ENCODE measurements at regions not wholly inside any gene's neighbourhood (a gene's known extent, or its start where the extent isn't known, plus 50 kb on each side); places are given as distances from the start of the nearest gene placed in this dataset.

DNA sequence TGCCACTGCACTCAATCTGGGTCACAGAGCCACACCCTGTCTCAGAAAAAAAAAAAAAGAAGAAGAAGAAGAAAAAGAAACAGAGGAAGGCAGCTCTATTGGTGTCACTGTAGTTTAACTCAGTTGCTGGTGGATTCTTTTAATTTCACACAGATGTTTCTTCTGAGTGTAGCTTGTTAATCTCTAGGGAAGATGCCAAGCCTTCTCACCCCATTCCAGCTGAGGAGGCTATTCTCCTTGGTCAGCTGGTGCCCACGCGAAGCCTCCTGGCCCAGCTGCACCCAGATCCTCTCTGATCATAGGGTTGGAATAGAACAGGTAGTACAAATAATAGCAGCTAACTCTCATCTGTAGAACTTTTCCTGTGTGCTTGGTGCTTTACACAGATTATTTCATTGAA, 113.8 kb upstream of the SPRY4 start:
- H3K9me3 ChIP-seq (ENCODE audit: low read length): no peaks in the 10 kb centered on the region
- peaks cover 40% of the 10 kb centered on the region for H3K4me1 ChIP-seq (ENCODE audit: insufficient read depth, low read length)
- no peak overlapping the region for H3K4me3 ChIP-seq (replicated peaks in 1 of 3; ENCODE audit: insufficient read depth in 1 of 3, low read depth in 2 of 3, low read length in 3 of 3)
- no peaks in the 10 kb centered on the region for H3K36me3 ChIP-seq (replicated peaks in 1 of 2; ENCODE audit: control insufficient read depth in 1 of 2, insufficient read depth in 2 of 2, low read length in 2 of 2)
- H4K20me1 ChIP-seq (ENCODE audit: insufficient read depth, low read length): no peaks in the 10 kb centered on the region
- ChIA-PET POLR2A (no interaction called here), CTCF (ENCODE audit: low intra/inter-chr PET ratio, low total read pairs) (no interaction called here)
- ATAC-seq (no peak), DNase-seq (ENCODE audit: low spot score) (no peak), FAIRE-seq (no peak)
- H3K9ac ChIP-seq (ENCODE audit: insufficient read depth, low read depth, low read length): no peak overlapping the region
- intact Hi-C loops (cut with micrococcal nuclease; ENCODE audit: unreplicated experiment) (no loop called here), in situ Hi-C loops (cut with HindIII; ENCODE audit: extremely low pct_ligation_motif_present, low pct_unique_long_range_greater_than_20kb) (no loop called here)
- H3K27ac ChIP-seq (ENCODE audit: extremely low read length, insufficient read depth, low read length): no peak overlapping the region
- H2AFZ ChIP-seq (ENCODE audit: low read length): no peak overlapping the region
- BruUV-seq (replicated peaks): no TSS peak
- H3K4me2 ChIP-seq (ENCODE audit: low read depth, low read length): no peak overlapping the region
- no peaks in the 10 kb centered on the region for H3K79me2 ChIP-seq (ENCODE audit: insufficient read depth, low read length)
- 95% methylated on average over 2 of the region's 2 CpGs for whole genome bisulfite sequencing (ENCODE audit: low lambda C conversion rate)
- H3K27me3 ChIP-seq (ENCODE audit: control insufficient read depth in 1 of 2, insufficient read depth in 2 of 2, low read length in 2 of 2): no peaks in the 10 kb centered on the region
- TF ChIP-seq, protein P1, sequence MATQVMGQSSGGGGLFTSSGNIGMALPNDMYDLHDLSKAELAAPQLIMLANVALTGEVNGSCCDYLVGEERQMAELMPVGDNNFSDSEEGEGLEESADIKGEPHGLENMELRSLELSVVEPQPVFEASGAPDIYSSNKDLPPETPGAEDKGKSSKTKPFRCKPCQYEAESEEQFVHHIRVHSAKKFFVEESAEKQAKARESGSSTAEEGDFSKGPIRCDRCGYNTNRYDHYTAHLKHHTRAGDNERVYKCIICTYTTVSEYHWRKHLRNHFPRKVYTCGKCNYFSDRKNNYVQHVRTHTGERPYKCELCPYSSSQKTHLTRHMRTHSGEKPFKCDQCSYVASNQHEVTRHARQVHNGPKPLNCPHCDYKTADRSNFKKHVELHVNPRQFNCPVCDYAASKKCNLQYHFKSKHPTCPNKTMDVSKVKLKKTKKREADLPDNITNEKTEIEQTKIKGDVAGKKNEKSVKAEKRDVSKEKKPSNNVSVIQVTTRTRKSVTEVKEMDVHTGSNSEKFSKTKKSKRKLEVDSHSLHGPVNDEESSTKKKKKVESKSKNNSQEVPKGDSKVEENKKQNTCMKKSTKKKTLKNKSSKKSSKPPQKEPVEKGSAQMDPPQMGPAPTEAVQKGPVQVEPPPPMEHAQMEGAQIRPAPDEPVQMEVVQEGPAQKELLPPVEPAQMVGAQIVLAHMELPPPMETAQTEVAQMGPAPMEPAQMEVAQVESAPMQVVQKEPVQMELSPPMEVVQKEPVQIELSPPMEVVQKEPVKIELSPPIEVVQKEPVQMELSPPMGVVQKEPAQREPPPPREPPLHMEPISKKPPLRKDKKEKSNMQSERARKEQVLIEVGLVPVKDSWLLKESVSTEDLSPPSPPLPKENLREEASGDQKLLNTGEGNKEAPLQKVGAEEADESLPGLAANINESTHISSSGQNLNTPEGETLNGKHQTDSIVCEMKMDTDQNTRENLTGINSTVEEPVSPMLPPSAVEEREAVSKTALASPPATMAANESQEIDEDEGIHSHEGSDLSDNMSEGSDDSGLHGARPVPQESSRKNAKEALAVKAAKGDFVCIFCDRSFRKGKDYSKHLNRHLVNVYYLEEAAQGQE (IDR thresholded peaks at IDR 0.05; ENCODE audit: borderline replicate concordance in 1 of 2, low read depth in 1 of 2, low read length in 2 of 2): no peak
- TF ChIP-seq RFX1 (IDR thresholded peaks at IDR 0.05): no peak
- TF ChIP-seq GFI1 (CRISPR knock-in tag; IDR thresholded peaks at IDR 0.05; ENCODE audit: borderline replicate concordance): no peak
- no peak for TF ChIP-seq NR1H2 (CRISPR knock-in tag; IDR thresholded peaks at IDR 0.05; ENCODE audit: borderline replicate concordance, low read depth)
- TF ChIP-seq, protein P2, sequence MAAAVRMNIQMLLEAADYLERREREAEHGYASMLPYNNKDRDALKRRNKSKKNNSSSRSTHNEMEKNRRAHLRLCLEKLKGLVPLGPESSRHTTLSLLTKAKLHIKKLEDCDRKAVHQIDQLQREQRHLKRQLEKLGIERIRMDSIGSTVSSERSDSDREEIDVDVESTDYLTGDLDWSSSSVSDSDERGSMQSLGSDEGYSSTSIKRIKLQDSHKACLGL (CRISPR knock-in tag; IDR thresholded peaks at IDR 0.05): no peak
- TF ChIP-seq SMC3 (IDR thresholded peaks at IDR 0.05; ENCODE audit: low read length): no peak
- TF ChIP-seq RARA (CRISPR knock-in tag; IDR thresholded peaks at IDR 0.05): no peak
- no peak for TF ChIP-seq ZNF83 (CRISPR knock-in tag; IDR thresholded peaks at IDR 0.05; ENCODE audit: borderline replicate concordance)
- TF ChIP-seq, protein P3, sequence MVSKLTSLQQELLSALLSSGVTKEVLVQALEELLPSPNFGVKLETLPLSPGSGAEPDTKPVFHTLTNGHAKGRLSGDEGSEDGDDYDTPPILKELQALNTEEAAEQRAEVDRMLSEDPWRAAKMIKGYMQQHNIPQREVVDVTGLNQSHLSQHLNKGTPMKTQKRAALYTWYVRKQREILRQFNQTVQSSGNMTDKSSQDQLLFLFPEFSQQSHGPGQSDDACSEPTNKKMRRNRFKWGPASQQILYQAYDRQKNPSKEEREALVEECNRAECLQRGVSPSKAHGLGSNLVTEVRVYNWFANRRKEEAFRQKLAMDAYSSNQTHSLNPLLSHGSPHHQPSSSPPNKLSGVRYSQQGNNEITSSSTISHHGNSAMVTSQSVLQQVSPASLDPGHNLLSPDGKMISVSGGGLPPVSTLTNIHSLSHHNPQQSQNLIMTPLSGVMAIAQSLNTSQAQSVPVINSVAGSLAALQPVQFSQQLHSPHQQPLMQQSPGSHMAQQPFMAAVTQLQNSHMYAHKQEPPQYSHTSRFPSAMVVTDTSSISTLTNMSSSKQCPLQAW (CRISPR knock-in tag; IDR thresholded peaks at IDR 0.05): no peak
- TF ChIP-seq HNRNPLL (IDR thresholded peaks at IDR 0.05; ENCODE audit: low read depth, low read length, poor library complexity, severe bottlenecking): no peak
- TF ChIP-seq AGO1 (IDR thresholded peaks at IDR 0.05; ENCODE audit: low read depth, low read length, poor library complexity, severe bottlenecking): no peak
- TF ChIP-seq, protein P4, sequence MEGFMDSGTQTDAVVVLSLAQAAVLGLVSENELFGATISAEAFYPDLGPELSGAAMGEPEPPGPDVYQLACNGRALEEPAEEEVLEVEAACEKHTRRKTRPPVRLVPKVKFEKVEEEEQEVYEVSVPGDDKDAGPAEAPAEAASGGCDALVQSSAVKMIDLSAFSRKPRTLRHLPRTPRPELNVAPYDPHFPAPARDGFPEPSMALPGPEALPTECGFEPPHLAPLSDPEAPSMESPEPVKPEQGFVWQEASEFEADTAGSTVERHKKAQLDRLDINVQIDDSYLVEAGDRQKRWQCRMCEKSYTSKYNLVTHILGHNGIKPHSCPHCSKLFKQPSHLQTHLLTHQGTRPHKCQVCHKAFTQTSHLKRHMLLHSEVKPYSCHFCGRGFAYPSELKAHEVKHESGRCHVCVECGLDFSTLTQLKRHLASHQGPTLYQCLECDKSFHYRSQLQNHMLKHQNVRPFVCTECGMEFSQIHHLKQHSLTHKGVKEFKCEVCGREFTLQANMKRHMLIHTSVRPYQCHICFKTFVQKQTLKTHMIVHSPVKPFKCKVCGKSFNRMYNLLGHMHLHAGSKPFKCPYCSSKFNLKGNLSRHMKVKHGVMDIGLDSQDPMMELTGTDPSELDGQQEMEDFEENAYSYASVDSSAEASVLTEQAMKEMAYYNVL (CRISPR knock-in tag; IDR thresholded peaks at IDR 0.05; ENCODE audit: borderline replicate concordance): no peak
- no peak for TF ChIP-seq REPIN1 (CRISPR knock-in tag; IDR thresholded peaks at IDR 0.05; ENCODE audit: borderline replicate concordance, low read depth)
- no peak for TF ChIP-seq PAX8 (CRISPR knock-in tag; IDR thresholded peaks at IDR 0.05; ENCODE audit: borderline replicate concordance)
- no peak for TF ChIP-seq ZNF674 (CRISPR knock-in tag; IDR thresholded peaks at IDR 0.05; ENCODE audit: low read depth)
